ENCODE measurements at regions not wholly inside any gene's neighbourhood (a gene's known extent, or its start where the extent isn't known, plus 50 kb on each side); places are given as distances from the start of the nearest gene placed in this dataset.

GRCh38 chr1:82628887-82629286 is 828.2 kb downstream of the ADGRL2 start:
- TF ChIP-seq CTCF (IDR thresholded peaks at IDR 0.05) = no peak
- TF ChIP-seq POLR2A (IDR thresholded peaks at IDR 0.05) = no peak
- no peak for TF ChIP-seq POLR2AphosphoS5 (IDR thresholded peaks at IDR 0.05)

Data from upper lobe of left lung (tissue), 4 donors.